ENCODE measurements at regions not wholly inside any gene's neighbourhood (a gene's known extent, or its start where the extent isn't known, plus 50 kb on each side); places are given as distances from the start of the nearest gene placed in this dataset.

GRCh38 chr1:5231541-5232315 is 577.3 kb downstream of the AJAP1 start:
- DNase-seq (ENCODE audit: low read depth), result no peak

GRCh38 chr1:5227114-5227513 is 572.7 kb downstream of the AJAP1 start:
- DNase-seq (ENCODE audit: low read depth), result no peak

- DNase-seq (ENCODE audit: low read depth), result no peak
Measured at GRCh38 chr1:5225707-5226704, 571.6 kb downstream of the AJAP1 start.

GRCh38 chr1:5223206-5223605 is 568.8 kb downstream of the AJAP1 start:
- no peak for DNase-seq (ENCODE audit: low read depth)

GRCh38 chr1:5222626-5223025 is 568.2 kb downstream of the AJAP1 start:
- DNase-seq (ENCODE audit: low read depth), result no peak

- no peak for DNase-seq (ENCODE audit: low read depth)
Measured at GRCh38 chr1:5221451-5221850, 567.0 kb downstream of the AJAP1 start.

GRCh38 chr1:5220821-5221220 is 566.4 kb downstream of the AJAP1 start:
- no peak for DNase-seq (ENCODE audit: low read depth)

GRCh38 chr1:5220421-5220820 is 566.0 kb downstream of the AJAP1 start:
- no peak for DNase-seq (ENCODE audit: low read depth)

- DNase-seq (ENCODE audit: low read depth), result no peak
Measured at GRCh38 chr1:5200006-5200405, 545.6 kb downstream of the AJAP1 start.

- DNase-seq (ENCODE audit: low read depth), result no peak
Measured at GRCh38 chr1:5198328-5198727, 543.9 kb downstream of the AJAP1 start.

- no peak for DNase-seq (ENCODE audit: low read depth)
Measured at GRCh38 chr1:5191470-5191869, 537.1 kb downstream of the AJAP1 start.

GRCh38 chr1:5189384-5189783 is 535.0 kb downstream of the AJAP1 start:
- no peak for DNase-seq (ENCODE audit: low read depth)

GRCh38 chr1:5165762-5166161 is 511.4 kb downstream of the AJAP1 start:
- no peak for DNase-seq (ENCODE audit: low read depth)

- DNase-seq (ENCODE audit: low read depth), result no peak
Measured at GRCh38 chr1:5164158-5164557, 509.7 kb downstream of the AJAP1 start.

GRCh38 chr1:5161372-5161771 is 507.0 kb downstream of the AJAP1 start:
- DNase-seq (ENCODE audit: low read depth), result no peak

GRCh38 chr1:5157175-5157574 is 502.8 kb downstream of the AJAP1 start:
- no peak for DNase-seq (ENCODE audit: low read depth)

- no peak for DNase-seq (ENCODE audit: low read depth)
Measured at GRCh38 chr1:5156416-5157120, 502.2 kb downstream of the AJAP1 start.

GRCh38 chr1:5151511-5151910 is 497.1 kb downstream of the AJAP1 start:
- no peak for DNase-seq (ENCODE audit: low read depth)

- DNase-seq (ENCODE audit: low read depth), result no peak
Measured at GRCh38 chr1:5150191-5150590, 495.8 kb downstream of the AJAP1 start.

GRCh38 chr1:5147806-5148205 is 493.4 kb downstream of the AJAP1 start:
- no peak for DNase-seq (ENCODE audit: low read depth)

- no peak for DNase-seq (ENCODE audit: low read depth)
Measured at GRCh38 chr1:5142389-5142788, 488.0 kb downstream of the AJAP1 start.

GRCh38 chr1:5141750-5142149 is 487.3 kb downstream of the AJAP1 start:
- no peak for DNase-seq (ENCODE audit: low read depth)

Data from activated T-cell treated with anti-CD3 and anti-CD28 coated beads for 1 hour (primary cell).